ENCODE measurements at regions not wholly inside any gene's neighbourhood (a gene's known extent, or its start where the extent isn't known, plus 50 kb on each side); places are given as distances from the start of the nearest gene placed in this dataset.

DNA sequence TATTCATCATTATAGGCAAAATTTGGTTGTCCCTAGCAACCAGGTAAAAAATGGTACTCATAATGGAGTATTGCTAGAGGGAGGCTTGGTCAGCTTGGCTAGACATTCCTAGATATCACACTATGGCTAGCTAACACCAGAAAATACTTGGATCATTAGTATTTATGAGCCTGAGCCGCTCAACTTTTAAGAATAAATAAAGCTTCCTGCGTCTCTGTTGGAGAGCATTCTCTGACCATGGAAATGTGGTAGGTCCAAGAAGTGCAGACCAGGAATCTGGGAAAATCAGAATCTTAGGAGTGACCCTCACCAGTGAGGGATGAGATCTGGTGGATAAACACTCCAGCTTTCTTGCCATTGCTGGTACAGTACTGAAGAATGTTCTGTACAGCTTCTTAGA, 157.6 kb upstream of the AGR3 start:
- no peak for ATAC-seq
- H3K4me1 ChIP-seq, result peaks cover 22 to 58% of the 10 kb centered on the region in 2 donors
- H3K27ac ChIP-seq, result peak overlapping the region in 1 of 2 donors; percentile 72
- H3K27me3 ChIP-seq, result no peaks in the 10 kb centered on the region
- no peak overlapping the region for H3K4me3 ChIP-seq
- H3K9me3 ChIP-seq, result no peaks in the 10 kb centered on the region
- DNase-seq, result no peak
- no peaks in the 10 kb centered on the region for H3K36me3 ChIP-seq
- intact Hi-C loops (cut with DNase I), result no loop called here
- TF ChIP-seq, protein P1, sequence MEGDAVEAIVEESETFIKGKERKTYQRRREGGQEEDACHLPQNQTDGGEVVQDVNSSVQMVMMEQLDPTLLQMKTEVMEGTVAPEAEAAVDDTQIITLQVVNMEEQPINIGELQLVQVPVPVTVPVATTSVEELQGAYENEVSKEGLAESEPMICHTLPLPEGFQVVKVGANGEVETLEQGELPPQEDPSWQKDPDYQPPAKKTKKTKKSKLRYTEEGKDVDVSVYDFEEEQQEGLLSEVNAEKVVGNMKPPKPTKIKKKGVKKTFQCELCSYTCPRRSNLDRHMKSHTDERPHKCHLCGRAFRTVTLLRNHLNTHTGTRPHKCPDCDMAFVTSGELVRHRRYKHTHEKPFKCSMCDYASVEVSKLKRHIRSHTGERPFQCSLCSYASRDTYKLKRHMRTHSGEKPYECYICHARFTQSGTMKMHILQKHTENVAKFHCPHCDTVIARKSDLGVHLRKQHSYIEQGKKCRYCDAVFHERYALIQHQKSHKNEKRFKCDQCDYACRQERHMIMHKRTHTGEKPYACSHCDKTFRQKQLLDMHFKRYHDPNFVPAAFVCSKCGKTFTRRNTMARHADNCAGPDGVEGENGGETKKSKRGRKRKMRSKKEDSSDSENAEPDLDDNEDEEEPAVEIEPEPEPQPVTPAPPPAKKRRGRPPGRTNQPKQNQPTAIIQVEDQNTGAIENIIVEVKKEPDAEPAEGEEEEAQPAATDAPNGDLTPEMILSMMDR (IDR thresholded peaks at IDR 0.05), result no peak

DNA sequence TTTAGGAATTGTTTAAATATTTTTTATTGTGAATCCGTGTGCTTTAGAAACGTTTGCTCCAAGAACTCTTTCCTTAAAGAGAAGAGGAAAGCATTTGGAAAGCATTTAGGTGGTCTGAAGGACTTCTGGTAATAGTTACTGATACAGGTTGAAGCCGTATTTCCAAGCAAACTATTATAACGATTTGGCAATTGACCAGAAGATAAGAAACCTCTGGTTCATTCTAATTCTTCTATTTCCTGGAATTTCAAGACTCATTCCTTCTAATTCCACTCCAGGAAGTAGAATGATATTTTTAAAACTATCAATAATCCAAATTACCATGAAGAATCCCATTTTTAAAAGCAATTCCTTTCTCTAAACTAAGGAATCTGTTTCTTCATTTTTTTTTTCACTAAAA, 158.9 kb upstream of the AGR3 start:
- intact Hi-C loops (cut with DNase I), result no loop called here
- Histone ChIP-seq H3K9me3 (no peaks in the 10 kb centered on the region), H3K4me1 (peaks cover 22 to 58% of the 10 kb centered on the region in 2 donors), H3K27me3 (no peaks in the 10 kb centered on the region), H3K36me3 (no peaks in the 10 kb centered on the region), H3K27ac (peak overlapping the region; percentile 14 to 72), H3K4me3 (no peak overlapping the region)
- DNase-seq (no peak), ATAC-seq (no peak)
- TF ChIP-seq, protein P1 (IDR thresholded peaks at IDR 0.05), result no peak

DNA sequence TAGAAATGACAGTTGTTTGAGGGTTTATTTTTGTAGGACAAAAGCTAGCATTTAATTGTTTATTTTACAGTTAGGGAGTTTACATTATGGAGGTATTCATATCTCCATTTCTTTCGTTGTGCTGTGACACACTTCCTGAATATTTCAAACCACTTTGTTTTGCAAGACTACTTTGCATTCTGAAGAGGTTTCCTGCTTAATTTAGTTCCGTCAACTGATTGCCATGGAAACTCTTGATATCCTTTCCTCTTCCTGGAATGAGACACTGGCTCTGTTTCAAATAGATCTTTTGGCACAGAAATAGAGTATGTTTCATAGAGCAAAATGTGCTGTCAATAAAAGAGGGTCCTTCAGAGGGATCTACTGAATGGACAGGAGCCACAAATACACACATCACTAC, 159.5 kb upstream of the AGR3 start:
- H3K36me3 ChIP-seq, result no peaks in the 10 kb centered on the region
- no peaks in the 10 kb centered on the region for H3K27me3 ChIP-seq
- H3K4me3 ChIP-seq, result no peak overlapping the region
- intact Hi-C loops (cut with DNase I), result no loop called here
- peak; percentile 75 for ATAC-seq
- H3K4me1 ChIP-seq, result peaks cover 22 to 58% of the 10 kb centered on the region in 2 donors
- H3K27ac ChIP-seq, result peak overlapping the region; percentile 55 to 72
- TF ChIP-seq, protein P1 (IDR thresholded peaks at IDR 0.05), result no peak
- no peaks in the 10 kb centered on the region for H3K9me3 ChIP-seq
- DNase-seq, result peak in 2 of 4 donors; percentile 36 to 68

DNA sequence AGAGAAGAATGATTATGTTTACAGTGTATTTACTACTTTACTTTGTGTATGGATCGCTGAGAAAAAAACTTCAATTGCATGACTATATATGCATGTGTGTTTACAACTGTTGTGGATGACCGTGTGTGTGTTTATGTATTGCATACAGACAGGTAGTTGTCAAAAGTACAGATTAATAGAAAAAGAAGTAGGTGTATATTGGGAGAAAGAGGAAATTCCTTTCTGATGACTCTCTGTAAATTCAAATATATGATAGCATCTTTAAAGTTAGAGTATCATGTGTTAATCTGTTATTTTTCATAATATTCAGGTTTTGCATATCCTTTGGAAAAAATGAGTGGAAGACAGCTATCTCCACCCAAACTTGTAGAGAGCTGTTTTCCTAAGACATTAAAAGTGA, 160.4 kb upstream of the AGR3 start:
- TF ChIP-seq, protein P1 (IDR thresholded peaks at IDR 0.05), result no peak
- ATAC-seq (no peak), DNase-seq (no peak)
- Histone ChIP-seq H3K4me3 (no peak overlapping the region), H3K27ac (peak overlapping the region; percentile 13 to 72), H3K9me3 (no peaks in the 10 kb centered on the region), H3K36me3 (no peaks in the 10 kb centered on the region), H3K4me1 (peaks cover 22 to 58% of the 10 kb centered on the region in 2 donors), H3K27me3 (no peaks in the 10 kb centered on the region)
- intact Hi-C loops (cut with DNase I), result no loop called here

DNA sequence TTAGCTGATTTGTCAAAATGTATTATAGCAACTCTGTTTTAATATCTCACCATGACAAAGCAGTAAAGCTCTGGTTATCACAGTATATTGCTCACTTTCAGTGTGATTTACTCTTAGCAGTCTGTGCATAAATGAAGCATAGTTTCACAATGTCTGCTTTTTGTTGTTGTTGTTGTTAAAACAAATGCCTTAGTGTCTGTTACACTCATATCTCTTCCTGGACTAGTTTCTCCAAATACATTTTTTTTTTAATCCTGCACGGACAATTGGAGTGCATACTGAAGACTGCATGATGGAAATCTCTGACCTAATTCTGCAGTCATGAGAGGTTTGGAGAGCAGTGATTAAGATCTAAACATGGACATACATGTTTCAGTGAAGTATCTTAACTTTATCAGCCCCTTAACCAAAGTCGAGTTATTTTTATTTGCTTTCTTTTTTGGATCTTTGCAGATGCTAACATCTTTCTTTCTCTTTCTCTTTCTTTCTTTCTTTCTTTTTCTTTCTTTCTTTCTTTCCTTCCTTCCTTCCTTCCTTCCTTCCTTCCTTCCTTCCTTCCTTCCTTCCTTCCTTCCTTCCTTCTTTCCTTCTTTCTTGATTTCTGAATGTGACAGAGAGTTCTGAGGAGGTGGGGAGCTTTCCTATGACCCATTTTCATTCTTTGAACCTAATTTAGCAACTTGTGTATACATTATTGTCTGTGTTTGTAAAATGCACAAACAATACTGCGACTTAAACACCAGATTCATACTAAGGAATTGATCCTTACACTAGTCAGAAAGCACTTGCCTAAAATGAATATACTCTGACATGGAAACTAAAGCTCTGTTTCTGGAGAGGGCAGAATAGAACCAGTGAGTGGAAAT, 161.5 kb upstream of the AGR3 start:
- peaks cover 22 to 57% of the 10 kb centered on the region in 2 donors for H3K4me1 ChIP-seq
- peak; percentile 34 for ATAC-seq
- no peak for DNase-seq
- no peak overlapping the region for H3K4me3 ChIP-seq
- peak overlapping the region; percentile 13 to 72 for H3K27ac ChIP-seq
- H3K27me3 ChIP-seq, result no peaks in the 10 kb centered on the region
- TF ChIP-seq, protein P1 (IDR thresholded peaks at IDR 0.05), result no peak
- intact Hi-C loops (cut with DNase I), result no loop called here
- no peaks in the 10 kb centered on the region for H3K36me3 ChIP-seq
- no peaks in the 10 kb centered on the region for H3K9me3 ChIP-seq
